SK-N-SH (cell line): ENCODE measurements at regions not wholly inside any gene's neighbourhood (a gene's known extent, or its start where the extent isn't known, plus 50 kb on each side); places are given as distances from the start of the nearest gene placed in this dataset.

Experiments
- CTCF ChIA-PET: fragments of 300-600, 350-600 bp; formaldehyde crosslinking; extraction: SDS; loops from one replicate; lab custom pipeline; 2021; lab: Yijun Ruan, JAX
- POLR2A ChIA-PET: fragments of 350-600 bp; sonication (Branson Sonifier 250); formaldehyde crosslinking; extraction: SDS; loops from one replicate; lab custom pipeline; 2020; ENCODE audit warnings: antibody characterized with exemption, inconsistent platforms; lab: Yijun Ruan, JAX
- DNase-seq: peaks from one replicate; pipeline ENCODE4 v3.0.0; 2012
- H2AFZ ChIP-seq: fragments of 200-600 bp; sonication (generic); 2 replicates; pipeline ENCODE4 v1.8.1; 2016; ENCODE audit warnings: antibody characterized with exemption, mild to moderate bottlenecking, low read depth
- H3F3A ChIP-seq: fragments of 200-600 bp; sonication (generic); replicated peaks from 2 replicates; pipeline ENCODE3; 2016; ENCODE audit warnings: antibody characterized with exemption, mild to moderate bottlenecking; ENCODE audit not compliant: insufficient read depth
- H3K27ac ChIP-seq, 2 experiments: fragments of 200-500 bp in 1 of 2; fragments of 200-600 bp in 1 of 2; sonication (Bioruptor generic) in 1 of 2; sonication (generic), shearing (Covaris generic) in 1 of 2; 2 replicates each; pipeline versions ENCODE4 v1.5.1 to v1.6.1; 2014 to 2016; ENCODE audit warnings: low read depth in 2 of 2, inconsistent platforms in 1 of 2, low read length in 1 of 2, mild to moderate bottlenecking in 1 of 2, mixed read lengths in 1 of 2
- H3K27me3 ChIP-seq: fragments of 200-600 bp; sonication (generic), shearing (Covaris generic); 2 replicates; pipeline ENCODE4 v1.6.1; 2016; ENCODE audit warnings: mixed run types; ENCODE audit not compliant: insufficient read depth
- H3K36me3 ChIP-seq, 2 experiments: fragments of 200-500 bp in 1 of 2; fragments of 200-600 bp in 1 of 2; sonication (Bioruptor generic) in 1 of 2; sonication (generic) in 1 of 2; replicated peaks in 1 of 2; 2 replicates each; pipeline versions ENCODE3 to v1.5.1; 2014 to 2016; ENCODE audit warnings: low read length in 1 of 2, mild to moderate bottlenecking in 1 of 2; ENCODE audit not compliant: insufficient read depth in 2 of 2, control insufficient read depth in 1 of 2
- H3K4me1 ChIP-seq, 2 experiments: fragments of 200-500 bp in 1 of 2; fragments of 200-600 bp in 1 of 2; sonication (Bioruptor generic) in 1 of 2; sonication (generic), shearing (Covaris generic) in 1 of 2; 2 replicates each; pipeline versions ENCODE4 v1.5.1 to v1.6.1; 2014 to 2016; ENCODE audit warnings: low read depth in 1 of 2, low read length in 1 of 2, mixed run types in 1 of 2; ENCODE audit not compliant: insufficient read depth in 2 of 2, control insufficient read depth in 1 of 2
- H3K4me2 ChIP-seq: fragments of 200-600 bp; sonication (generic), shearing (Covaris generic); 2 replicates; pipeline ENCODE4 v1.6.1; 2017; ENCODE audit warnings: mixed run types
- H3K4me3 ChIP-seq, 2 experiments: fragments of 200-500 bp in 1 of 2; fragments of 200-600 bp in 1 of 2; sonication (Bioruptor generic) in 1 of 2; sonication (generic), shearing (Covaris generic) in 1 of 2; 2 replicates each; pipeline versions ENCODE4 v1.5.1 to v1.8.1; 2014 to 2016; ENCODE audit warnings: low read depth in 2 of 2, inconsistent platforms in 1 of 2, low read length in 1 of 2, mild to moderate bottlenecking in 1 of 2, mixed read lengths in 1 of 2, moderate library complexity in 1 of 2
- H3K79me2 ChIP-seq: fragments of 200-600 bp; sonication (generic); 2 replicates; pipeline ENCODE4 v1.8.1; 2017; ENCODE audit warnings: mild to moderate bottlenecking; ENCODE audit not compliant: insufficient read depth
- H3K9ac ChIP-seq: fragments of 200-600 bp; sonication (generic); 2 replicates; pipeline ENCODE4 v1.6.1; 2017; ENCODE audit warnings: mixed run types
- H3K9me2 ChIP-seq: fragments of 200-600 bp; sonication (generic); 2 replicates; pipeline ENCODE4 v1.6.1; 2017; ENCODE audit warnings: mixed run types
- H3K9me3 ChIP-seq: fragments of 200-600 bp; sonication (generic); 2 replicates; pipeline ENCODE4 v1.6.1; 2017; ENCODE audit warnings: mixed run types, mild to moderate bottlenecking, moderate library complexity
- H4K20me1 ChIP-seq: fragments of 200-600 bp; sonication (generic); 2 replicates; pipeline ENCODE4 v1.6.1; 2017; ENCODE audit warnings: mild to moderate bottlenecking, mixed run types; ENCODE audit not compliant: insufficient read depth
- CHD2 ChIP-seq: fragments of 150-350 bp; IDR thresholded peaks from 2 replicates; pipeline ENCODE4 v1.6.1; 2018; ENCODE audit warnings: low read length; ENCODE audit not compliant: partially characterized antibody
- ELF1 ChIP-seq: IDR thresholded peaks from 2 replicates; pipeline ENCODE4 v1.4.0; 2012
- EZH2phosphoT487 ChIP-seq: fragments of 200-600 bp; sonication (generic); IDR thresholded peaks from 2 replicates; pipeline ENCODE4 v1.6.1; 2017; ENCODE audit warnings: low read depth, mixed run types, mild to moderate bottlenecking, antibody characterized with exemption, moderate library complexity, borderline replicate concordance
- FOSL2 ChIP-seq: IDR thresholded peaks from 2 replicates; pipeline ENCODE4 v1.4.0; 2012; ENCODE audit warnings: low read depth, mild to moderate bottlenecking, moderate library complexity, borderline replicate concordance
- FOXJ3 ChIP-seq: sonication (generic); formaldehyde crosslinking; IDR thresholded peaks from 2 replicates; pipeline ENCODE4 v1.5.1; 2020; ENCODE audit warnings: mild to moderate bottlenecking, missing genetic modification reagents
- GATA2 ChIP-seq: sonication (generic); formaldehyde crosslinking; IDR thresholded peaks from 2 replicates; pipeline ENCODE4 v1.5.0; 2020; ENCODE audit warnings: mild to moderate bottlenecking, missing genetic modification reagents
- JUND ChIP-seq: IDR thresholded peaks from 2 replicates; pipeline ENCODE4 v1.4.0; 2012
- MEF2A ChIP-seq: IDR thresholded peaks from 2 replicates; pipeline ENCODE4 v1.4.0; 2012; ENCODE audit warnings: low read depth, borderline replicate concordance
- MXI1 ChIP-seq: IDR thresholded peaks from 2 replicates; pipeline ENCODE4 v1.6.1; 2012; ENCODE audit warnings: mild to moderate bottlenecking, low read depth, low read length, improper control_type of control experiment
- NFIC ChIP-seq: IDR thresholded peaks from 2 replicates; pipeline ENCODE4 v1.4.0; 2012; ENCODE audit warnings: borderline replicate concordance
- NRF1 ChIP-seq: IDR thresholded peaks from 2 replicates; pipeline ENCODE4 v1.6.1; 2012; ENCODE audit warnings: low read depth, mild to moderate bottlenecking, low read length
- RAD21 ChIP-seq: IDR thresholded peaks from 2 replicates; pipeline ENCODE4 v1.6.1; 2012; ENCODE audit warnings: mild to moderate bottlenecking, low read length
- RCOR1 ChIP-seq: fragments of 150-350 bp; IDR thresholded peaks from 2 replicates; pipeline ENCODE4 v1.6.1; 2017; ENCODE audit warnings: antibody characterized with exemption, low read length
- RFX5 ChIP-seq: IDR thresholded peaks from 2 replicates; pipeline ENCODE4 v1.6.1; 2012; ENCODE audit warnings: mild to moderate bottlenecking, improper control_type of control experiment, low read length
- RXRA ChIP-seq: IDR thresholded peaks from 2 replicates; pipeline ENCODE4 v1.4.0; 2012; ENCODE audit warnings: low read depth, mild to moderate bottlenecking, borderline replicate concordance
- TAF1 ChIP-seq: IDR thresholded peaks from 2 replicates; pipeline ENCODE4 v1.6.1; 2012; ENCODE audit warnings: low read depth, mild to moderate bottlenecking, low read length, moderate library complexity, borderline replicate concordance
- WGBS: methylation state at CpG from one replicate; pipeline ENCODE4 v1.1.6; 2017; ENCODE audit warnings: low lambda C conversion rate; 5-methylcytosine and 5-hydroxymethylcytosine counted together
- TF ChIP-seq, protein P1 (sequence below): fragments of 150-350 bp; IDR thresholded peaks from 2 replicates; pipeline ENCODE4 v1.6.1; 2016; ENCODE audit warnings: mild to moderate bottlenecking, low read depth, low read length
- TF ChIP-seq, protein P2 (sequence below): fragments of 200-600 bp; sonication (generic); IDR thresholded peaks from 2 replicates; pipeline ENCODE4 v1.6.1; 2017; ENCODE audit warnings: antibody characterized with exemption, mild to moderate bottlenecking, moderate library complexity
- TF ChIP-seq, protein P3 (sequence below): IDR thresholded peaks from 2 replicates; pipeline ENCODE4 v1.4.0; 2012; ENCODE audit warnings: low read depth, borderline replicate concordance
- TF ChIP-seq, protein P4 (sequence below): IDR thresholded peaks from 2 replicates; pipeline ENCODE4 v1.4.0; 2012; ENCODE audit warnings: low read depth

DNA sequence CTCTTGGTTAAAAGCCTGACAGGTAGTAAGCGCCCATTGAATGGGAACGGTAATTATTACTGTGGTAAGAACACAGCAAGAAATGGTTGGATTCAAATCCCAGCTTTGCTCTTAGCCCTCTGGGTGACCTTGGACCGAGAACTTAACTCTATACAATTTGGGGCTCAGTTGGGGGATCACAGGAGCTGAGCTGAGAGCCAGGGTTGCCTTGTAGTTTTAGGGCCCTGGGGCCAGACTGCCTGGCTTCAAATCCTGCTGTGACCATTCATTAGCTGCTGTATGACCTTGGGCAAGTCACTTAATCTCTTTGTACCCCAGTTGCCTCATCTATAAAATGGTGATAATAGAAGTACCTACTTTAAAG, 87.4 kb upstream of the SH3PXD2B start:
- peaks cover 0 to 31% of the 10 kb centered on the region in 2 experiments; a peak in 2 of 4 replicates for H3K4me1 ChIP-seq
- H3F3A ChIP-seq, result peaks cover 3% of the 10 kb centered on the region
- H3K36me3 ChIP-seq, result no peaks in the 10 kb centered on the region
- H3K4me2 ChIP-seq, result no peak overlapping the region
- ChIA-PET POLR2A (interaction anchor here (0.9 kb wide), 1 partner anchor 8 kb away, joined by 6 read pairs; no protein-coding TSS in a partner anchor), CTCF (interaction anchor here (0.9 to 2.9 kb wide), 5 partner anchors 9 to 155 kb away, joined by 3 to 10 read pairs (median 8); no protein-coding TSS in a partner anchor)
- TF ChIP-seq, protein P1, sequence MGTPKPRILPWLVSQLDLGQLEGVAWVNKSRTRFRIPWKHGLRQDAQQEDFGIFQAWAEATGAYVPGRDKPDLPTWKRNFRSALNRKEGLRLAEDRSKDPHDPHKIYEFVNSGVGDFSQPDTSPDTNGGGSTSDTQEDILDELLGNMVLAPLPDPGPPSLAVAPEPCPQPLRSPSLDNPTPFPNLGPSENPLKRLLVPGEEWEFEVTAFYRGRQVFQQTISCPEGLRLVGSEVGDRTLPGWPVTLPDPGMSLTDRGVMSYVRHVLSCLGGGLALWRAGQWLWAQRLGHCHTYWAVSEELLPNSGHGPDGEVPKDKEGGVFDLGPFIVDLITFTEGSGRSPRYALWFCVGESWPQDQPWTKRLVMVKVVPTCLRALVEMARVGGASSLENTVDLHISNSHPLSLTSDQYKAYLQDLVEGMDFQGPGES, result no peak
- TF ChIP-seq GATA2 (no peak), TAF1 (no peak), RAD21 (no peak), JUND (no peak), MXI1 (no peak), FOSL2 (no peak), FOXJ3 (CRISPR knock-in tag) (no peak)
- TF ChIP-seq, protein P2, sequence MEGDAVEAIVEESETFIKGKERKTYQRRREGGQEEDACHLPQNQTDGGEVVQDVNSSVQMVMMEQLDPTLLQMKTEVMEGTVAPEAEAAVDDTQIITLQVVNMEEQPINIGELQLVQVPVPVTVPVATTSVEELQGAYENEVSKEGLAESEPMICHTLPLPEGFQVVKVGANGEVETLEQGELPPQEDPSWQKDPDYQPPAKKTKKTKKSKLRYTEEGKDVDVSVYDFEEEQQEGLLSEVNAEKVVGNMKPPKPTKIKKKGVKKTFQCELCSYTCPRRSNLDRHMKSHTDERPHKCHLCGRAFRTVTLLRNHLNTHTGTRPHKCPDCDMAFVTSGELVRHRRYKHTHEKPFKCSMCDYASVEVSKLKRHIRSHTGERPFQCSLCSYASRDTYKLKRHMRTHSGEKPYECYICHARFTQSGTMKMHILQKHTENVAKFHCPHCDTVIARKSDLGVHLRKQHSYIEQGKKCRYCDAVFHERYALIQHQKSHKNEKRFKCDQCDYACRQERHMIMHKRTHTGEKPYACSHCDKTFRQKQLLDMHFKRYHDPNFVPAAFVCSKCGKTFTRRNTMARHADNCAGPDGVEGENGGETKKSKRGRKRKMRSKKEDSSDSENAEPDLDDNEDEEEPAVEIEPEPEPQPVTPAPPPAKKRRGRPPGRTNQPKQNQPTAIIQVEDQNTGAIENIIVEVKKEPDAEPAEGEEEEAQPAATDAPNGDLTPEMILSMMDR, result no peak
- no peak overlapping the region for H3K4me3 ChIP-seq
- no peaks in the 10 kb centered on the region; the same call in 1 of the 2 replicates for H3K27me3 ChIP-seq
- H4K20me1 ChIP-seq, result no peaks in the 10 kb centered on the region
- WGBS, result 87% methylated on average over 3 of the region's 3 CpGs
- no peaks in the 10 kb centered on the region for H3K79me2 ChIP-seq
- no peak for DNase-seq
- H2AFZ ChIP-seq, result no peak overlapping the region
- H3K27ac ChIP-seq, result peak overlapping the region in 1 of 2 experiments; percentile 92; a peak in 2 of 4 replicates
- no peaks in the 10 kb centered on the region for H3K9me2 ChIP-seq
- H3K9ac ChIP-seq, result no peak overlapping the region
- no peaks in the 10 kb centered on the region for H3K9me3 ChIP-seq

DNA sequence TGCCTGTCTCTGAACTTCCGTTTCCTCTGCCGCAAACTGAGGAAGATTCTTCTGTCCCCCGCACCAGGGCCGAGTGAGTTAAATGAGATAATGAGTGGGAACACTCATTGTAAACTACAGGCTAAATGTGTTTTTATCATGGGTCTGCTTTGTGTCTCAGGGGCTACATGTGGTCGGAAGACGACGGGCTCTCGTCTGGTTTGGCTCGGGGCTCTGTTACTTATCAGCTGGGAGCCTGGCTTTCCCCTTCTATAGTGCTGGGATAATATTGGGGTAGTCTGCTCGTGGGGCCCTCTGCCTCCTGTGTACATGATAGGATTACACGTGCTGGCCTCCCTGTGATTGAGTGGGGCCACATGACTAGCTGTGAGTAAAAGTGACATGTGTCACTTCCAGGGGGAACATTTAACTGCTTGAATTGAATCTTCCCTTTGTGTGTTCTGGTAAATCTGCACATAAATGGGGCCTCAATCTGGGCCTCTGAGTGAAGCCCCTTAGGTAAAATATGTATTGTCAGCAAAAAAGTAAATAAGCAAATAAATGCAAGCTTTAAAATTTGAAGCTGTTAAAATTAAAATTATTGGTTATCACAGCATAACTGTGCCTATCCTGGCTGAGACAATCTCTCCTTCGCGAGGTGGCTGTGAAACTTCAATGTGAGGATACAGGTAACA, 86.9 kb upstream of the SH3PXD2B start:
- 51% methylated on average over 13 of the region's 13 CpGs for WGBS
- CTCF ChIA-PET, result interaction anchor here (0.9 to 2.9 kb wide), 5 partner anchors 9 to 155 kb away, joined by 3 to 10 read pairs (median 8); no protein-coding TSS in a partner anchor
- TF ChIP-seq ELF1 (no peak), MEF2A (no peak), RAD21 (peak; percentile 27), GATA2 (peak; percentile 93), NFIC (no peak), RCOR1 (peak; percentile 92), FOSL2 (no peak), CHD2 (peak; percentile 90), EZH2phosphoT487 (no peak), RFX5 (no peak), RXRA (no peak), NRF1 (no peak)
- TF ChIP-seq, protein P3, sequence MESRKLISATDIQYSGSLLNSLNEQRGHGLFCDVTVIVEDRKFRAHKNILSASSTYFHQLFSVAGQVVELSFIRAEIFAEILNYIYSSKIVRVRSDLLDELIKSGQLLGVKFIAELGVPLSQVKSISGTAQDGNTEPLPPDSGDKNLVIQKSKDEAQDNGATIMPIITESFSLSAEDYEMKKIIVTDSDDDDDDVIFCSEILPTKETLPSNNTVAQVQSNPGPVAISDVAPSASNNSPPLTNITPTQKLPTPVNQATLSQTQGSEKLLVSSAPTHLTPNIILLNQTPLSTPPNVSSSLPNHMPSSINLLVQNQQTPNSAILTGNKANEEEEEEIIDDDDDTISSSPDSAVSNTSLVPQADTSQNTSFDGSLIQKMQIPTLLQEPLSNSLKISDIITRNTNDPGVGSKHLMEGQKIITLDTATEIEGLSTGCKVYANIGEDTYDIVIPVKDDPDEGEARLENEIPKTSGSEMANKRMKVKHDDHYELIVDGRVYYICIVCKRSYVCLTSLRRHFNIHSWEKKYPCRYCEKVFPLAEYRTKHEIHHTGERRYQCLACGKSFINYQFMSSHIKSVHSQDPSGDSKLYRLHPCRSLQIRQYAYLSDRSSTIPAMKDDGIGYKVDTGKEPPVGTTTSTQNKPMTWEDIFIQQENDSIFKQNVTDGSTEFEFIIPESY, result no peak
- TF ChIP-seq, protein P1, result no peak
- TF ChIP-seq, protein P4, sequence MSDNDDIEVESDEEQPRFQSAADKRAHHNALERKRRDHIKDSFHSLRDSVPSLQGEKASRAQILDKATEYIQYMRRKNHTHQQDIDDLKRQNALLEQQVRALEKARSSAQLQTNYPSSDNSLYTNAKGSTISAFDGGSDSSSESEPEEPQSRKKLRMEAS, result no peak

More for the DNA sequence above, 86.9 kb upstream of the SH3PXD2B start:
- POLR2A ChIA-PET, result interaction anchor here (0.7 to 0.9 kb wide), 2 partner anchors 9 to 48 kb away, joined by 3 to 6 read pairs; no protein-coding TSS in a partner anchor
- no peaks in the 10 kb centered on the region for H3K36me3 ChIP-seq
- peaks cover 0 to 31% of the 10 kb centered on the region in 2 experiments; a peak in 2 of 4 replicates for H3K4me1 ChIP-seq
- no peak overlapping the region for H2AFZ ChIP-seq
- H3K4me2 ChIP-seq, result no peak overlapping the region
- no peaks in the 10 kb centered on the region for H4K20me1 ChIP-seq
- H3K79me2 ChIP-seq, result no peaks in the 10 kb centered on the region
- no peaks in the 10 kb centered on the region for H3K9me3 ChIP-seq
- H3K27me3 ChIP-seq, result no peaks in the 10 kb centered on the region; the same call in 1 of the 2 replicates
- DNase-seq, result peak; percentile 90
- no peaks in the 10 kb centered on the region for H3K9me2 ChIP-seq
- H3K9ac ChIP-seq, result no peak overlapping the region
- H3K4me3 ChIP-seq, result no peak overlapping the region
- H3K27ac ChIP-seq, result peak overlapping the region in 1 of 2 experiments; percentile 92; a peak in 2 of 4 replicates
- H3F3A ChIP-seq, result peaks cover 3% of the 10 kb centered on the region
